GM18511 (cell line): ENCODE measurements at regions not wholly inside any gene's neighbourhood (a gene's known extent, or its start where the extent isn't known, plus 50 kb on each side); places are given as distances from the start of the nearest gene placed in this dataset.

ENCODE experiments used
- ATAC-seq: cut with Tn5 transposase; IDR thresholded peaks from one replicate; pipeline ENCODE4 v1.9.1; 2021; ENCODE audit warnings: mild to moderate bottlenecking, moderate library complexity; ENCODE audit not compliant: unreplicated experiment

DNA sequence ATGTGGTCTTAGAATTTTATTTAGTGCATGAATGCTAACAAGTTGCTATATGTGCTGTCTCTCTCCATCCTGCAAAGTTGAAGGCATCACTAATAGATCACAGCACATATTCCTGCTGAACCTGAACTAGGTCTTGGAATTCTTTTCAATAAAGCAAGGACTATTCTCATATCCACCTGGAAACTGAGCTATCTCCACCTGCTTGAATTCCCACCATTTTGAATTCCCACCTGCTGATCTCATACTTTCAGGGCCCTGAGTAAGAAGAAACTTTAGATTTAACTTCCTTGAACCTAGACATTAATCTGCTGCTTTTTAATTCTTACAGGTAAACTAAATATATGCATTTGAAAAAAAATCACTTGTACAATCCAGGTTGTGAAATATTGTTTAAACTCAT, 445.3 kb upstream of the CCL2 start:
- ATAC-seq, result no peak

DNA sequence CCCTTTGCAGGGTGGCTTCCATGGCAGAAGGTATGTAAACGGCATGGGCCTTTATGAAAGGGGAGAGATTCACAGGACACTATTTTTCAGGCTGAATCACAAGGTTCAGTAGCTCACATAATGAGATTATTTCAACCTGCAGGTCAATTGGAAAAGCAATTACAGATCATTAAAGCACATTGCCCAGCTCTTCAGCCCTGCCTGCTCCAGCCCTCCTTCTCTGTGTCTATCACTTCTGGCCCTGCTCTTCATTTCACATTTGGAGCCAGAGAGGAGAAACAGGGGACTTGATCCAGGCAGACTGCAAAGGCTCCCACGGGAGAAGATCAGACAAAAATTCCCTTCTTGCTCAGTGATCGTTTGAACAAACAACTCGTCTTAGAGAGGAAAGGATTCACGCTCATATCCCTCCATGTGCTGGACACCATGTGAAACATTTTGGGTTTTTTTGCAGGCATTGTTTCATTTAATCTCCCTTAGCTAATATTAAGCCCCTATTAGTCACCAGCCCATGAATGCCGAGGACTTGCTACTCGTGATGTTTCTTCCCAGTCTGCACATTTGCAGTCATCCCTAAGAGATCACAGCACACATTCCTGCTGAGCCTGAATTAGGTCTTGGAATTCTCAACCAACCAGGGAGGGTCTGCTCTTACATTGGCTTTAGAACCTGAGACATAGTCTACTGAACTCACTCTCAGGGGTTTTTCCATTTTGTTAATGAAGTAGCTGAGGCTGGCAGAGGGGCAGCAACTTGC, 443.9 kb upstream of the CCL2 start:
- ATAC-seq, result no peak

DNA sequence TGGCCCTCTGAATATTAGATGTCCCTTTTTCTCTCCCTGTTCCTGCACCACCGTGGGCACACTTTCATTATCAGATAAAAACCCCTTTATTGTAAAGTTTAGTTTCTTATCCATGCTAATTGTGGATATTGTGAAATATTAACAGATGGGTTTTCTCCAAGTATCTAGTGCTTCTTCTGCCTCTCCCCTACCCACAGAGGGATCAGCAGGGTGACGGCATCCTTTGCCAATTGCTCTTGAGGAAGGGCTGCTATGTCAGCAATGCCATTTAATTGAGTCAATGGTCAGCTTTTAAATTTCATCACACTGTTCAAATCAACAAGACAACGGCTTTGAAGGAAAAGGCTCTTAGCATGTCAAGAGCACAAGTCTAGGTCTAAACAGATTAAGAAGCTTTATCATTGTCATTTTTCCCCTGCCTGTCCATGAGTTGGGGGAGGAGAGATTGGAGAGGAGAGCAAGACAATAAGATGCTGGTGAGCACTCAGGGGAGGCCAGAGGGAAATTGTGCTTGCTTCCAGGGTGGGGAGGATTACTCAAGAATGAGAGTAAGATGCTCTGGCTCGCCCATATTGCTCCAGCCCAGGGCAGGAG, 443.0 kb upstream of the CCL2 start:
- ATAC-seq, result no peak

DNA sequence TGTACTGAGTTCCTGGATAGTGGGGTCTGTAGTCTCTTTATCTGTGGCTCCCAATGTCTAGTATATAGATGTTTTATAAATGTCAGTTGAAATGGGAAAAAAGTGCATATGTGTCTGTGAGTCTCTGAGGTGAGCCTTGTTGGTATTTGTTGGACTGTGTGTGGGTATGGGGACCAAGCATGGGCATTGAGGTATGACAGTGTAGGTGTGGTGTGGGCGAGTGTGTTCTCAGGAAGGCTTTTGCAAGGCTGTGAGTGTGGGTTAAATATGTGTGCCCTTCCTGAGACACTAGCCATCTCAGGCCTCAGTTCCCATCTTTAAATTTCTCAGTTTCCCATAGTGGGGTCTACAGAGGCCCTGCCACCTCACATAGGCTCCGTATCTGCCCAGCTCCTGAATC, 440.2 kb upstream of the CCL2 start:
- no peak for ATAC-seq

DNA sequence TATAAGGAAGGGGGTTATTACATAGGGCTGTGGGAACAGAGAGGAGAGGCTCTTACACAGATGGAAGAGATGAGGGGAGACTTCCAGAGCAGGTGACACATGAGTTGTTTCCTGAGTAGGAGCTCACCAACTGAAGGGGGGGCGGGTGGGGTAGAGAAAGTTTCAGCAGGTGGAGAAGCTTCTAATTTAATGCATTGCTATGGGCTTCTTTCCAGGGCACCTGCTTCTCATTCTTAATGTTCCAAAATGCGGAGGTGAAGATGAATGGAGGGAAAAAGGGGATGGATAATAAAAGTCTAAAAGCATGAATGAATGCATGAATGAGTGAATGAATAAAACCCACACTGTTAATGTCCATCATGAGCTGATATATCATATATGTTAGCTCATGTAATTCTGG, 439.0 kb upstream of the CCL2 start:
- ATAC-seq, result no peak

DNA sequence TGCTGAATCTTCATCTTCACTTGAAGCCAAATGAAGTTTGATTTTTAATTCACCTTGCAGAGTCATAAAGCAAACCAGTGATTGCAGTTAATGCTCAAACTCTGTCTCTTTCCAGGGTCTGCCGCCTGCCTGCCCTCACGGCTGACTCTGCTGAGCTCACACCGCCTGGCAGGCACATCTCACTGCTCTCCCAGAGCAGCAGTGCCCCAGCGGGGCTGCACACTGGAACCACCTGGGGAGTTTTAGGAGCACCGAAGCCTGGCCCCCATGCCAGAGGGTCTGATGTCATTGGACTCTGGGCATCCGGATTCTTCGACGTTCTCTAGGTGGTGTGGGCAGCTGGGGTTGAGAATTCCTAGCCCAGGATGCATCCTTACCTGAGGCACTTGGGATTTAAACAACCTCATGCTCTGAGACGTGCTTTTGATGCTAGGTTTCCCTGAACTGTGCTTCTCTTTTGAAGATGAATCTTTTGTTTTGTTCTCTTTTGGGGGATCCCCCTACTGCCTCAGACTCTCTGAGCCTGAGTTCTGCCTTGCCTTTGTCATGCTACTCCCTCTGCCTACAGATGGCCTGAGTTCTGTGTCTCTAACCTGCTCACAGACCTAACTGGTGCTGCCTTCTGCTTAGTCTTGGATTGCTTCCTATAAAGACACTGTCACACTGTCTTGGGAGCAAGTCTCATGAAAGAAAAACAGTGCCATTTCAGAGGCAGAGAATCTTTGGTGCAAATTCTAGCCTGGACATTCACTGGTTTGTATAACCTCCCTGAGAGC, 438.1 kb upstream of the CCL2 start:
- ATAC-seq, result no peak

DNA sequence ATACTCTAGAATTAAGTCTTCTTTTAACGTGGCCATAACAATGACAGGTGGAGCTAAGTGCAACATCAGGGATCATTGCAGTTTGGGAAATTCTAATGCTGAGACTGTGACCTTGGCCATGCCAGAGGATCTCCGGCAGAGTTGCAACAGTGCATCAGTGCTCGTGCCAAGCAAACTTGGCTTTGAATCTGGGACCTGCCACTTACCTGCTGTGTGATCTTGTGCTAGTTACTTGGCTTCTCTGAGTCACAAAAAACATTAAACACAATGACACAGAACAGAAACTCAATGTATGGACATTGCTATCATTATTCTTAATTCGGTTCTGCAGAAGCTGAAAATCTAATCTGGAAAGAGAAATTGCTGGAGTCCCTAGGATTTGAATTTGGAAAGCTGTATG, 435.5 kb upstream of the CCL2 start:
- no peak for ATAC-seq

DNA sequence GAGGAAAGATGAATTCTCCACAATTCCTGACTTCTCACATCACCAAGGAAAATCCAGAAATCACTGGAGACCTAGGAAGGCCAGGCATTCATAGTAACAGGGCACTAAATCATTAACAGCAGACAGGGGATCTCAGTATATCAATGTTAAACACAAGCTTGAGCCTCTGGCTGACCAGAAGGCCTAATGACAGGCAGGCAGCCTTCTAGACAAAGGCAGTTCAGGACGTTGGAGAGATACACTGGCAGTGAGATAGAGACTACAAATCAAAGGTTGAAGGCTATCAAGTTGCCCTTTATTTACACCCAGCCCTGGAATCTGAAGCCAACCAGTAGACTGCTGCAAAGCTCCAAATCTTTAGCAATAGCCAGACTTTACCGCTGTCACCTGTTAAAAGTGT, 422.8 kb upstream of the CCL2 start:
- no peak for ATAC-seq

DNA sequence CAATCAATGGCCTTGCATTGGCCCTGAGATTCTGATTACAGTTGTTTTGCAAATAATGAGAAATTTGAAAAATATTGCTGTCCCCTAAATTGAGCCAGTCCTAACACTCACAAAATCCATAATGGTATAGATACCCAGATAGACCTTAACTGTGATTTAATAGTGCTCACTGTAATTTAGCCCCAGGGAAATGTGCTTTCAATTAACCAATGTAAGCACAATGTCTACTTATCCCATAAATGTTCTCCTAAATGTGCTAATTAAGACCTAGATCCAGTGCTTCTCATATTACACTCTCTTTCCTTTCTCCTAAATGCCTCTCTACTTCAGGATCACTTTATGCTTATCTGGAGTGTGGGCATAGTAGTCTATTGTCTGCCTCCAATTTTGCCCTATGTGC, 417.8 kb upstream of the CCL2 start:
- no peak for ATAC-seq

DNA sequence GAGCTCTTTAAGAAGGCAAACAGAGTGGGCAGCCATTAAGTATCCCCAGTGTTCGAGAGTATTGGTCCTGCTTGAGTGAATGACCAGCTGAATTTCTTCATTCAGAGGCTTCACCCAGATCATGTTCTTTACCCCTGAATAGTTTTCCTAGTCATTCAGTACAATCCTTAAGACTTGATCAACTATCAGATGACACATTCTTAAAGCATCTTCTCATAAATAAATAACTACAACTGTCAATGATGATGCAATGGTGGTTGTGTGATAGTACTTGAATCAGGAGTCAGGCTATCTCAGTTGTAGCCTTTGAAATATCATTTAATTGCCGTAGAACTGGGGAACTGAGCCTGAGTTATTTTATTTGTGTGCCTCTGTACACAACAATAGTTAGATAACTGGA, 416.8 kb upstream of the CCL2 start:
- ATAC-seq, result no peak

DNA sequence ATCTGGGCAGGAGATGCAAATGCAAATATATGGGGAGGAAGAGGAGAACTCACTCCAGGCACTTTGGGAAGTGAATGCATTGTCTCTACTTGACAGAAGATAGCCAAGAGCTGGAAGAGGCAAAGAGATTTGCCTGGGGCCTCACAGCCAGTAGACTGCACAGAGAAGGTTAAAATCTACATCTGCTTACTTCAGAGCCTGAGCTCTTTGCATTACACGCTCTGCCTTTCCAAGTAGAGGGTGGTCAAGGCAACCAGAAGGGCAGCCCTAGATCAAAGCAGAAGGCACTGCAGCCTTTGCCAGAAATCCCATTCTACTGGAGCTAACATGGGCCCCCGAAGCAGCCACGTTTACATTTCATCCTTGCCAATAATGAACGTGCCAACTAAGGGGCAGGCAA, 407.2 kb upstream of the CCL2 start:
- ATAC-seq, result no peak

DNA sequence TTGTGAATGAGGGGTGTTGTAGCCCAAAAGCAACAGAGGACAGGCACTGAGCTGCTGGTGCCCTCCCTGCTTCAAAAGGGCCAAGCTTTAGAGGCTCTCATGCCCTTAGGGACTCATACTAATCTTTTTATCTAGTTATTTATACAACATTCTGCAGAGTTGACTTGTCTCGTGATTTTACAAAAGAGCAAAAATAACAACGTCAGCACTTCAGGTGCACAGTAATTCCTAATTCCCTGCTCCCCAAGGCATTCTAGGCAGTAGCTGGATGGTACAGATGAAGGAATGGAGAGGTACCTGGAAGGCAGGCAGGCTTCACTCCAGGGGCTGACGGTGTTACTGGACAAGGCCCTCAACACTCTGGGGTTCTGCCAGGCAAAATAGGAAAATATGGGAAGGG, 406.7 kb upstream of the CCL2 start:
- ATAC-seq, result no peak

DNA sequence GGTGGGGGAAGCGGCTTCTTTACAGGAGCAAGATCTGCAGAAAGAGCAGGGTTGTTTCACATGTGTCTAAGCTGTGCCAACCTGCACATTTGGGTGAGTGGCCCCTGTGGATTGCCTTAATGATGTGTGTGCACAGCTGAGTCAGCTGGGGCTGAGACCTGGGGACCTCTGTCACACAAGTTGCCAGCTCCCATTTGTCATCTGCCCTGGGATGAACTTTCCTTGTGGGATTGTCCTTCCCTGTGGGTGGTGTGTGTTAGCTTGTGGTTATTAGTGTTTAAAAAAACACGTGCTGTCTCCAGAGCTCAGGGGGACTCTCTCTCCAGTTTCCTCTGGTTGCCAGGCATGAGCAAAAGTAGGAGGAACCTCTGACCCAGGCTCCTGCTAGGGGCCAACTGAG, 400.5 kb upstream of the CCL2 start:
- ATAC-seq, result no peak

DNA sequence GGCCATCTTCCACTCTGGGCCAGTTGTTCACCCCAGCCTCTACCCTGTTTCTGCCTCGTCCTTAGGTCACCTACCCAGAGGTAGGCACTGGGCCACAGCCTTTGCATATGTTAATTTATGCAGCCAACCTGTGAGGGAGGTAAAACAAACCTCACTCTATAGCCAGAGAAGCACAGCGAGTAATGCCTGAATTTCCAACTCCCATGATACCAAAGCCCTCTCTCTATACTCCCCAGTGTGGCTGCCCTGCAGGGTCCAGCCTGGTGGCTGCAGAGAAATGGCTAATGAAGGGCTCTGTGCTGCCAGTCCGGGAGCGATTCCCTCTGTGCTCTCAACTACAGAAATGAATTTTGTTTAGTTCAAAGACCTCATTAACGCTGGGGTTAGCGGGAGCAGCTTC, 397.0 kb upstream of the CCL2 start:
- no peak for ATAC-seq

DNA sequence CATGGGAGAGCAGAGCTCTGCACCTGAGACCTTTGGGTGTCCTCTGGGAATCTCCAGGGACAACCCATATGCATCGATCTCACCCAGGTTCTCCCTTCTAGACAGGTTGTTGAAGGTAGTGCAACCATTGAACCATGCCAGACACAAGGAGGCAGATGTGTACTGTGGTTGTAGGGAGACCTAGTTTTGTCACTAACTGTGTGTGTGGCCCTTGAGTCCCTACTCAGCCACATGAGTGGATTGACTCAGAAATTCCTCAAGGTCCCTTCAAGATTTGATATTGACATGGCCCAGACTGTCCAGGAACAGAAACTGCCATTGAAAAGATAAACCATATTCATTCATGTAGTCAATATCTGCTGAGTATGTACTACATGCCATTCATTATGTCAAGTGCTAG, 396.4 kb upstream of the CCL2 start:
- no peak for ATAC-seq

DNA sequence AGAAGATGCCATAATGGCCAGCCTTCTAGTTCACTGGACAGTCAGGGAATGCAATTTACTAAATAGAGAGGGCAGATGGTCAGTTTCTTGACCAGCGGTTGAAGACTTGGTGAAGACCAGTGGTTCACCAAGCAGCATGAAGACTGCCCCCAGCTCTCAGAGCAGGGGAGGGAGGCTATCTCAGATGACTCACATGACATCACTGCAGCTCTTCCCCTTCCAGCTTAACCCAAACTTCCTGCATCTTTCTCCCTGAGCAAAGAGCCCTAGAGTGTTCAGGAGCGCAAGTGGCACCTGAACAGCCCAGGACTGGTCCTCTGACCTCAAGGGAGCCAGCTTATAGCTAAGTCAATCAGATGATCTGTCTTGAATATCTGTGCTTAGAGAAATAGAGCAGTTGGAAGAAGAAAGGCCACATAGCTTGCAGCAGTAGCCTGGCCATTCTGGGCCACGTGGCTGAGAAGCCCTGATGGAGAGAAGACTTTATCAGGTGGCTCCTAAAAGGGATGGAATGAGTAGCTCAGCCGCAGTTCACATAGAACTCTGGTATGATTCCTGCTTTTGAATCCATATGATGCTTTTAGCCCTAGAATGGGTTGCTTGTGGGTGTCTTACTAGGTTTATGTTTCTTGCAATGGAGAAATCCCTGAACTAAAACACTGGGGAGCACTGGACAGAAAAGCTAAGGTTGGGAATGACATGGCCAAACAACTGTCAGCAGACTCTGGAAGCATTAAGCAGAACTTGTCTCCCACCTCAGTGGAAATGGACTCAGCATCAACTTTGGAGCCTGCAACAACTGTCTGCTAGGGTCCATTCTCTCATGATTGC, 392.1 kb upstream of the CCL2 start:
- no peak for ATAC-seq

DNA sequence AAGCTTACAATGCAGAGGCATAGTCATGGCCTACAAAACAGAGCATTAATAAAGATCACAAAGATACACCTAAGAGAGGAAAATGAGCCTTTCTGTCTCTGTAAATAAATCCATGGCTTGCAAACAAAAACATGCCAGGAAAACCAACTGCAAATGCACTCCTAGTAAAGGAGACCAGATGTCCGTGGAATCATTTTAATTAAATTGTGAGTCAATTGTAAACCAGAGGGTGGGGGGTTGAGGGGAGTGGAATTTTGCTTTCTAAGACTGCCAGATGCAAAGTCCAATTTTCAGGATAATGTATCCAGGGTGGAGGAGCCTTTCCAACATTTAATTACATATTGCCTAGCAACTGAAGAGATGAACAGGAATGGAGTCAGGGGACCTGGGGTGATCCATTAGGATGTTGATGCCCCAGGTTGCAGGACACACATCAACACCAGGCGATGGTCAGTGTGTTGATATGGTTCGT, 390.3 kb upstream of the CCL2 start:
- ATAC-seq, result no peak

DNA sequence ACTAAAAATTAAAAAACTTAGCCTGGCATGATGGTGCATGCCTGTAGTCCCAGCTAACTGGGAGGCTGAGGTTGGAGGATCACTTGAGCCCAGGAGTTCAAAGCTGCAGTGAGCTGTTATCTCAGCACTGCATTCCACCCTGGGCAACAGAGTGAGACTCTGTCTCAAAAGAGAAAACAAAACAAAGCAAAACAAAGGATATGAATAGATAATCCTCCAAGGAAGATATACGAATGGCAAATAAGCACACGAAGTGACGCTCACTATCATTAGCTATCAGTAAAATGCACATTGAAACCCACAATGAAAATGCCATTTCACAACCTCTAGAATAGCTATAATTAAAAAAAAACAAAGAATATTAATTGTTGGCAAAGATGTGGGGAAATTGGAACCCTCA, 386.2 kb upstream of the CCL2 start:
- ATAC-seq, result no peak

DNA sequence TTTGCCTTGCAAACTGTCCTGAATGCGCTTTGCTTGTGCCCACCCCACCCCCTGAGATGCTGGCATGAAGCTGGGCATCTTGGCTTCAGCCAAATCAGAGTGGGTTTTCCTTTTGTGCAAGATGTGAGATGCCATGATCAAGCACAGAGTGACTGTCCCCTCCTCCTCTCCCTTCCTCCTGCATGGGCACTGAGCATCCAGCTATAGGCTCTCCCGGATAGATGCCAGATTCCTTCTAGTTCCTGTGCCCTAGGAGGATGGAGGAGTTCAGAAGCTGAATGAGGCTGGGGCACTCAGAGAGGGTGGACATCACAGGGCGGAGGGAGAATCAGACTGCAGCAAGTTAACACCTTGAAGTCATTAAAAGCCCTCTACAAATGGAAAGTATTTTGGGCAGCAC, 384.1 kb upstream of the CCL2 start:
- ATAC-seq, result no peak

DNA sequence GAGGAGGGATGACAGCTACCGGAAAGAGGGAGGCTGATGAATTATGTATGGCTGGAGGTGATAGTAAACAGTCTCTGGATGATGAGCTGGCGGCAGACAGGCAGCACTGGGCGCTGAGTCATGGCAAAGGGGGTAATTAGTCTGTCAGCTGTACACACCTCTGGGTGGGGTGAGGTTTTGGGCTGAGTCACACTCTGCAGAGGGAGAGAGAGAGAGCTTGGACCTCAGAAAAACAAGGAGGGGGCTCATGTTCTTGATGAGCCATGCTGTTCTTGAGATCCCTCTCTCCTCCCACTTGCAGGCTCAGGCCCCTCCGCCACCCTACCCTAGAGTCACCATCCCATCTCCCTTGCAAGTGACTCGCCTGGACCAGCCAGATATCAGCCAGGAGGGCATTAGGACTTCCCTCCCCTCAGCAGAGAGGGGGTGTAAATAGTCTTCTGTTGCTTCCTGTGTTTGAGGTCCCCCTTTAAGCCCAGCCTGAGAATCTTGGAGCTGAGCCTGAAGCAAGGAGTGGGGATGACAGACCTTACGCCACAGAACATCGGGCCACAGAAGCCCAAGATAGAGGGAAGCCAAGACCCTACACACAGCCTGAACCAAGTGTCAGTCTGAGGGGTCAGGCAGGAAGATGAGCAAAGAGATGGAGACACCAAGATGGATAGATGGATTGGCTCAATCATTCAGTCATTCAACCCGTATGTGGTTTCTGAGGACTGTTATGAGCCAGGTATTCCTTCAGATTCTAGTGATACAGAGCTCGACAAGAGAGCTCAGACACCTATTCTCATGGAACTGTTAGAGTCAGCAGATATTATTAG, 383.2 kb upstream of the CCL2 start:
- no peak for ATAC-seq
